ENCODE measurements at regions not wholly inside any gene's neighbourhood (a gene's known extent, or its start where the extent isn't known, plus 50 kb on each side); places are given as distances from the start of the nearest gene placed in this dataset.

- TF ChIP-seq ZNF274 (IDR thresholded peaks at IDR 0.05; ENCODE audit: low read depth, low read length) (no peak), YY1 (IDR thresholded peaks at IDR 0.05; ENCODE audit: insufficient read depth, insufficient read length) (no peak), SUZ12 (IDR thresholded peaks at IDR 0.05; ENCODE audit: extremely low read depth, insufficient read depth, insufficient read length) (no peak)
Measured at GRCh38 chr1:80825067-80825466, 975.7 kb upstream of the ADGRL2 start.
